GM13977 (cell line): ENCODE measurements at regions not wholly inside any gene's neighbourhood (a gene's known extent, or its start where the extent isn't known, plus 50 kb on each side); places are given as distances from the start of the nearest gene placed in this dataset.

Experiments used
- DNase-seq: peaks from one replicate; pipeline ENCODE4 v3.0.0; 2012; ENCODE audit warnings: low spot score
- in situ Hi-C: fragments of 300-500 bp; cut with MboI; formaldehyde crosslinking; loops from one replicate; pipeline ENCODE4 v1.12.0; 2022; ENCODE audit warnings: low sequenced_read_pairs, low pct_unique_long_range_greater_than_20kb, mixed read lengths, inconsistent platforms; ENCODE audit not compliant: unreplicated experiment
- TF ChIP-seq, protein P1 (sequence below): IDR thresholded peaks from 2 replicates; pipeline ENCODE4 v1.5.1; 2012; ENCODE audit warnings: mild to moderate bottlenecking, control low read depth; ENCODE audit not compliant: insufficient read depth; ENCODE audit errors: extremely low read depth, missing control alignments

DNA sequence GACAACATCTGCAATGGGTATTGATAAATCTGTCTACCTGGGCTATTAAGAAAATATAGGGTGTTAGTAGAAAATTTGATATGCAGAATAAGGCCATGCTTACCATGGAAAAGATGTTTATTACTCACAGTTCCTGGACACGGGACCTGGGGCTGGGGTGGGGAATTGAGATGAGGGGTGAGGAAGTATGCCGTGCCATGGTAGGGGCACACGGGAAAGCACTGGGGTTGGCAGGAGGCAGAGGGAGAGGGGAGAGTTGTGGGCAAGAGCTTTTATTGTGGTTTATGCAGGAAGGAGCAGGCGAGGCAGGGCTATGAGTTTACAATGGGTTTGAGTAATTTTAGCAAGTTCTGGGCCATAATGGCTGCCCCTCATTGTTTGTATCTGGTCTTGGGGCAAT is 493.8 kb downstream of the SIPA1L2 start:
- DNase-seq = no peak
- in situ Hi-C loops = no loop called here

DNA sequence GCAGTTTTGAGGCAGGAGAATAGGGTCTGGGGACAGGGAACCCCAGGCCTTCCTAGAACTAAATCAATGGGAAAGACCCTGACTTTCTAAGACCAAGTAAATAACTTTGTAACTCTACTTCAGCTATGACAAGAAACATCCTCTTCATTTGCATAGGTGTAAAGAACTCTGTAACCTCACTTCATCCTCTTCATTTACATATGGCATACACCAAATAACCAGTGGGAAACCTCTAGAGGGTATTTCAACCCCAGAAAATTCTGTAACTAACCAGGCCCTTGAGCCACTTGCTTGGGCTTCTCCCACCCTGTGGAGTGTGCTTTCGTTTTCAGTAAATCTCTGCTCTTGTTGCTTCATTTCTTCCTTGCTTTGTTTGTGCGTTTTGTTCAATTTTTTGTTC is 495.6 kb downstream of the SIPA1L2 start:
- no peak for DNase-seq
- in situ Hi-C loops = no loop called here
- TF ChIP-seq, protein P1, sequence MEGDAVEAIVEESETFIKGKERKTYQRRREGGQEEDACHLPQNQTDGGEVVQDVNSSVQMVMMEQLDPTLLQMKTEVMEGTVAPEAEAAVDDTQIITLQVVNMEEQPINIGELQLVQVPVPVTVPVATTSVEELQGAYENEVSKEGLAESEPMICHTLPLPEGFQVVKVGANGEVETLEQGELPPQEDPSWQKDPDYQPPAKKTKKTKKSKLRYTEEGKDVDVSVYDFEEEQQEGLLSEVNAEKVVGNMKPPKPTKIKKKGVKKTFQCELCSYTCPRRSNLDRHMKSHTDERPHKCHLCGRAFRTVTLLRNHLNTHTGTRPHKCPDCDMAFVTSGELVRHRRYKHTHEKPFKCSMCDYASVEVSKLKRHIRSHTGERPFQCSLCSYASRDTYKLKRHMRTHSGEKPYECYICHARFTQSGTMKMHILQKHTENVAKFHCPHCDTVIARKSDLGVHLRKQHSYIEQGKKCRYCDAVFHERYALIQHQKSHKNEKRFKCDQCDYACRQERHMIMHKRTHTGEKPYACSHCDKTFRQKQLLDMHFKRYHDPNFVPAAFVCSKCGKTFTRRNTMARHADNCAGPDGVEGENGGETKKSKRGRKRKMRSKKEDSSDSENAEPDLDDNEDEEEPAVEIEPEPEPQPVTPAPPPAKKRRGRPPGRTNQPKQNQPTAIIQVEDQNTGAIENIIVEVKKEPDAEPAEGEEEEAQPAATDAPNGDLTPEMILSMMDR = no peak

More for the DNA sequence above, 493.8 kb downstream of the SIPA1L2 start:
- TF ChIP-seq, protein P1 = no peak

DNA sequence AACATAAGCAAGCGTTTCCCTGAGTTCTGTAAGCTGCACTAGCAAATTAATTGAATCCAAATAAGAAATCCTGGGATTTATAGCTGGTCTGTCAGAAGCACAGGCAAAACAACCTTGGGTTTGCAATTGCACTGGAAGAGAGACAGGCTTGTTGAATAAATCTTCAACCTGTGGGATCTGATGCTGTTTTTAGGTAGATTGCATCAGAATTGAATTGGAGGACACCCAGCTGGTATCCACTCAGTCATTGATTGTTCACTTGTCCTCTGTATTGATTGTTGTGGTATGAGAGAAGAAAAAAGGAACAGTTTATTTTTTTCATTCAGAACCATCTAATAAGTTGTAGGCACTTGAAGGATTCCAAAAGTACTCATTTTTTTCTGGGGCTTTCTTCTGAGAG is 497.4 kb downstream of the SIPA1L2 start:
- DNase-seq = no peak
- in situ Hi-C loops = no loop called here
- TF ChIP-seq, protein P1 = no peak

DNA sequence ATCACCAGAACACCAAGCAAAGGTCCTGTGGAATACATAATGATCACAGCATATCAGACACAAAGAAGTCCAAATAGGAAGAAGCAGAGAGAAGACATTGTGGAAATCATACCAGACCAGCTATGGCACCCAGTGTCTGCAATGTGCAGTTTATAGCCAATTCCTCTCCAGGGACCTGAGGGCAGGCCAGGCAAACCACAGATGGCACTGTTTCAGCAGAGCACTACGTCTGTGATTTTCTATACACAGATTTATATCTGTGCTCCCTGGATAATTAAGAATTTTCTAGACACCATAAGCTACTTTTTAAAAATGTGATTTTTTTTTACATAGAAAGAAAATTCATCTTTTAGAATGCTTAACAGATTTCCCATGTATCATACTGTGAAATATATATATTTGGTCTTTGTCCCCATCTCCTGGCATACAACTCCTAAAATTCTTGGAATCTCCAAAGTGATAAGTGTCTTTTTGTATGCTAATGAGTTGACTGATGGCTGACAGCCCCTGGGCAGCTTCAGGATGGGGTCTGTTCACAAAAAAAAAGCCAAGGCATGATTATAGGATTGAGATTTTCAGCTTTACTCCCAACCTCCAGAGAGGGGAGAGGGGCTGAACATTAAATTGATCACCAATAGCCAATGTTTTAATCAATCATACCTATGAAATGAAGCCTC is 498.1 kb downstream of the SIPA1L2 start:
- TF ChIP-seq, protein P1 = no peak
- in situ Hi-C loops = no loop called here
- DNase-seq = no peak

DNA sequence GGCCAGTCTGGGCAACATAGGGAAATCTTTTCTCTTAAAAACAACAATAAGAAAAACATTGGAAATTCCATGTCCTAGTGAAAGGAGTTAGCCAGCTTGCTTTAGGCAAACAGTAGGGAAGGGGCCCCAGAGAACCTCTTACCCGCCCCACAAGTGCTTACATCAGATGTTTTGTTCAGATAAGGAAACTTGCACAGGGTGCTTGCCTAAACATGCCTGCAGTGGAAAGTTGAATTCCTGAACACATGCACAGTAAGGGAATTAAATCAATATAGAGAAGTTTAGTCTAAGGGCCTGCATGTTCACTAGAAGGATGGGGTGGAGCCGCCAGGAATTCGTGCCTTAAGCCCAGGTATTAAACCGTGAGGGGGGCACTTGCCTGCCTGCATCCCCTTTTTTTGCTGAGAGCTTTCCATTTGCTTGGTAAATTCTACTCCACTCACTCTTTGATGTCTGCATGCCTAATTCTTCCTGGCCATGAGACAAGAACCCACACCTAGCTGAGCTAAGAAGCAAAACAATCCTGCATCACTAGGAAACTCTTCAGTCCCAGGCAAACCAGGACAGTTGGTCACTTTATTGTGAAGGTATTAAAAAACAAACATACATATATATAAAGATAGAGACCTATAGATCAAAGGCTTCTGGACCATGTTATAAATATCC is 499.0 kb downstream of the SIPA1L2 start:
- TF ChIP-seq, protein P1 = no peak
- no peak for DNase-seq
- in situ Hi-C loops = no loop called here

DNA sequence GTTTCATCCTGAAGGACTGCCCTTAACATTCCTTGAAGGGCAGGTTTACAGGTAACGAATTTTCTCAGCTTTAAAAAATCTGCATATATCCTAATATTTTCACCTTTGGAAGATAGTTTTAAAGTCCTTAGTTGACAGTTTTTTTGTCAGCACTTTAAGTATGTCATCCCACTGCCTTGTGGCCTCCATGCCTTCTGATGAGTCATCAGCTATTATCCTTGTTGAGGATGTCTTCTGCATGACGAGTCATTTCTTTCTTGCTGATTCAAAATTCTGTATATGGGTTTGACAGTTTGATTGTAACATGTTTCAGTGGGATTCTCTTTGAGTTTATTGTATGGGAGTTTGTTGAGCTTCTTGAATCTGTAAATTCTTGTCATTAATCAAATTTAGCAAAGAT is 500.6 kb downstream of the DISC1 start:
- in situ Hi-C loops = no loop called here
- no peak for DNase-seq
- TF ChIP-seq, protein P1 = no peak
